Lower leg skin (tissue), 3 donors: ENCODE measurements at regions not wholly inside any gene's neighbourhood (a gene's known extent, or its start where the extent isn't known, plus 50 kb on each side); places are given as distances from the start of the nearest gene placed in this dataset.

Source experiments
- POLR2A ChIP-seq, 2 donors: fragments of 450-650 bp; IDR thresholded peaks; one replicate each; pipeline ENCODE4 v1.6.1; 2016 to 2017; ENCODE audit warnings: antibody characterized with exemption in 2 of 2, mild to moderate bottlenecking in 1 of 2, moderate library complexity in 1 of 2
- TF ChIP-seq, protein P1 (sequence below), 3 donors: fragments of 450-650 bp; IDR thresholded peaks; one replicate each; pipeline ENCODE4 v1.5.1; 2016; ENCODE audit warnings: antibody characterized with exemption in 3 of 3, mild to moderate bottlenecking in 3 of 3, moderate library complexity in 2 of 3

DNA sequence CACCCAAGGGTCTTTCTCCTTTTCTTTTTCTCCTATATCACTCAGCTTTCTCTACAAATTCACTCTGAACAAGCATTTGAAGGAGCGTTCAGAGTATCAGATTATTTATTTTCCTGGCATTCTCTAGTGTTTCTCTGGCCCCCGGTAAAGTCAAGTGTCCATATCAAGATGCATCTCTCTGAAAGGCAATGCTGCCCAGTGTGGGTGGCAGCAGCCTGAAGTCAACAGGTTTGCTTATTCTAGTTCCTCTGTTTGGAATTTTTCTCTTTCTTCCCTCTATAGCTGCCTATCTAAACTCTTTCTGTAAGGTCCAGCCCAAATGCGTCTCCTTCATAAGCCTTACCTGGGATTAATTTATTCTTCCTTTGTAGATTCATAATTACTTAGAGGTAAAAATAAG lies 526.2 kb upstream of the TNP1 start:
- no peak for TF ChIP-seq POLR2A (IDR thresholded peaks at IDR 0.05)
- TF ChIP-seq, protein P1, sequence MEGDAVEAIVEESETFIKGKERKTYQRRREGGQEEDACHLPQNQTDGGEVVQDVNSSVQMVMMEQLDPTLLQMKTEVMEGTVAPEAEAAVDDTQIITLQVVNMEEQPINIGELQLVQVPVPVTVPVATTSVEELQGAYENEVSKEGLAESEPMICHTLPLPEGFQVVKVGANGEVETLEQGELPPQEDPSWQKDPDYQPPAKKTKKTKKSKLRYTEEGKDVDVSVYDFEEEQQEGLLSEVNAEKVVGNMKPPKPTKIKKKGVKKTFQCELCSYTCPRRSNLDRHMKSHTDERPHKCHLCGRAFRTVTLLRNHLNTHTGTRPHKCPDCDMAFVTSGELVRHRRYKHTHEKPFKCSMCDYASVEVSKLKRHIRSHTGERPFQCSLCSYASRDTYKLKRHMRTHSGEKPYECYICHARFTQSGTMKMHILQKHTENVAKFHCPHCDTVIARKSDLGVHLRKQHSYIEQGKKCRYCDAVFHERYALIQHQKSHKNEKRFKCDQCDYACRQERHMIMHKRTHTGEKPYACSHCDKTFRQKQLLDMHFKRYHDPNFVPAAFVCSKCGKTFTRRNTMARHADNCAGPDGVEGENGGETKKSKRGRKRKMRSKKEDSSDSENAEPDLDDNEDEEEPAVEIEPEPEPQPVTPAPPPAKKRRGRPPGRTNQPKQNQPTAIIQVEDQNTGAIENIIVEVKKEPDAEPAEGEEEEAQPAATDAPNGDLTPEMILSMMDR (IDR thresholded peaks at IDR 0.05) = no peak
